ENCODE measurements at regions not wholly inside any gene's neighbourhood (a gene's known extent, or its start where the extent isn't known, plus 50 kb on each side); places are given as distances from the start of the nearest gene placed in this dataset.

DNA sequence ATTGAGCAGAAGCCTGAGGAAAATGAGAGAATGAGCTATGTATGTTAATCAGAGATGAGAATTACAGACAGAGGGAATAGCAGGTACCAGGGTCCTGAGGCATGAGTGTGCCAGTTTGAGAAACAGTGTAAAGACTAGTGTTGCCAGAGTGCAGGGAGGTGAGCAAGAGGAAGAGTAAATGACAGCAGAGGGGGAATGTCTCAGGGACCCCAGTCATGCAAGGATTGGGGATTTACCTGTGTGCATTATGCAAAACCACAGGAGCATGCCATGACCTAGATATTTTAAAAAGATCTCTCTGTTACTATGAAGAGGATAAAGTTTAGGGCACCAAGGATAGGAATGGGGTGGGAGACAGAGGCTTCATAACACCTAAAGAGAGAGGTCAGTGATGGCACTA, 72.1 kb downstream of the TTC32 start:
- TF ChIP-seq CTCF (conservative IDR thresholded peaks at IDR 0.05; ENCODE audit: low read depth, low read length) (no peak), EZH2 (IDR thresholded peaks at IDR 0.05; ENCODE audit: borderline replicate concordance, low read depth, low read length, poor library complexity, severe bottlenecking) (no peak)
